Caco-2 (cell line): ENCODE measurements at regions not wholly inside any gene's neighbourhood (a gene's known extent, or its start where the extent isn't known, plus 50 kb on each side); places are given as distances from the start of the nearest gene placed in this dataset.

Experiments used
- BruUV-seq: library from RNA; stranded (reverse); fragments of 400-500 nt; replicated peaks from 2 replicates; lab custom pipeline; 2021; lab: Mats Ljungman, UMichigan
- CTCF ChIA-PET: fragments of 300-600 bp; sonication (Branson Sonifier 250); formaldehyde crosslinking; loops from one replicate; lab custom pipeline; 2022; ENCODE audit warnings: antibody characterized with exemption; lab: Charles Lee
- POLR2A ChIA-PET: fragments of 300-600 bp; sonication (Branson Sonifier 250); formaldehyde crosslinking; loops from one replicate; lab custom pipeline; 2022; ENCODE audit warnings: antibody characterized with exemption; lab: Charles Lee
- DNase-seq, 2 experiments: peaks; one replicate each; pipeline versions ENCODE4 v3.0.0 to v3.0.0-alpha.2; 2020 to 2022
- H3K27me3 ChIP-seq: replicated peaks from 2 replicates; pipeline ENCODE4 v1.6.0; 2011; ENCODE audit warnings: low read length; ENCODE audit not compliant: control insufficient read depth, insufficient read depth
- H3K36me3 ChIP-seq: 2 replicates; pipeline ENCODE4 v1.5.1; 2011; ENCODE audit warnings: low read length; ENCODE audit not compliant: control insufficient read depth, insufficient read depth
- H3K4me1 ChIP-seq: fragments of 250-450 bp; sonication (Bioruptor Pico); 2 replicates; pipeline ENCODE4 v1.5.1; 2020; ENCODE audit warnings: mild to moderate bottlenecking
- H3K4me3 ChIP-seq: 2 replicates; pipeline ENCODE4 v1.5.1; 2011; ENCODE audit warnings: low read depth, mild to moderate bottlenecking, control low read depth, low read length
- H3K9me3 ChIP-seq: fragments of 250-450 bp; sonication (Bioruptor Pico); 2 replicates; pipeline ENCODE4 v1.5.1; 2020; ENCODE audit warnings: mild to moderate bottlenecking, moderate library complexity
- H3K27ac Mint-ChIP-seq: one replicate; pipeline ENCODE4 v1.8.0; 2022; ENCODE audit warnings: mixed read lengths; ENCODE audit not compliant: unreplicated experiment
- H3K27me3 Mint-ChIP-seq: one replicate; pipeline ENCODE4 v1.8.0; 2022; ENCODE audit warnings: mixed read lengths; ENCODE audit not compliant: insufficient read depth, unreplicated experiment
- H3K36me3 Mint-ChIP-seq: one replicate; pipeline ENCODE4 v1.8.0; 2022; ENCODE audit warnings: mild to moderate bottlenecking, mixed read lengths; ENCODE audit not compliant: insufficient read depth, unreplicated experiment
- H3K4me1 Mint-ChIP-seq: one replicate; pipeline ENCODE4 v1.8.0; 2022; ENCODE audit warnings: low read depth, mixed read lengths; ENCODE audit not compliant: unreplicated experiment
- H3K4me3 Mint-ChIP-seq: one replicate; pipeline ENCODE4 v1.8.0; 2022; ENCODE audit warnings: mild to moderate bottlenecking, moderate library complexity, mixed read lengths; ENCODE audit not compliant: unreplicated experiment
- H3K9me3 Mint-ChIP-seq: one replicate; pipeline ENCODE4 v1.8.0; 2022; ENCODE audit warnings: mixed read lengths; ENCODE audit not compliant: unreplicated experiment
- intact Hi-C: fragments of 100-400 bp; cut with micrococcal nuclease; formaldehyde crosslinking; loops from one replicate; pipeline ENCODE4 v1.10.0; 2022; ENCODE audit not compliant: unreplicated experiment
- TF ChIP-seq, protein P1 (sequence below), 2 experiments: fragments of 200-600 bp in 1 of 2; IDR thresholded peaks; 1 replicate in 1 of 2; 2 replicates in 1 of 2; pipeline versions ENCODE4 v1.5.1 to v1.8.0; 2011 to 2022; ENCODE audit warnings: antibody characterized with exemption in 1 of 2, control low read depth in 1 of 2, inconsistent platforms in 1 of 2, low read depth in 1 of 2, low read length in 1 of 2, mild to moderate bottlenecking in 1 of 2, moderate library complexity in 1 of 2; ENCODE audit not compliant: insufficient read depth in 1 of 2, severe bottlenecking in 1 of 2, unreplicated experiment in 1 of 2

DNA sequence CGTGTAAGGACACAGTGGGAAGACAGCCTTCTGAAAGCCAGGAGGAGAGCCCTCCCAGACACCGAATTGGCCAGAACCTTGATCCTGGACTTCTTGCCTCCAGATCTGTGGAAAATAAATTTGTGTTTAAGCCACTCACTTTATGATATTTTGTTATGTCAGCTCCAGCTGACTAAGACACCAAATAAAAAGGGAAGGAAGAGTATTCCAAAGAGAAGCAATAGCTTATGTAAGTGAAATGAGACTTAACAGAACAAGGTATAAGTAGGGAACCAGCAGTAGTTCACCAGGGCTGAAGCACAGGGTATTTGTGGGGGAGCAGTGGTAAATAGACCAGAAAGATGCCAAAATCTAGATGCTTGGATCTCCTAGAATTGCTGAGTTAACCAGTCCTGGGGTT, 94.2 kb upstream of the WLS start:
- BruUV-seq: no TSS peak
- Histone ChIP-seq H3K4me3 (no peak overlapping the region), H3K27me3 (no peaks in the 10 kb centered on the region), H3K9me3 (no peaks in the 10 kb centered on the region), H3K4me1 (no peaks in the 10 kb centered on the region), H3K36me3 (no peaks in the 10 kb centered on the region)
- Mint-ChIP-seq H3K4me1 (no peaks in the 10 kb centered on the region), H3K36me3 (no peaks in the 10 kb centered on the region), H3K27ac (no peak overlapping the region), H3K27me3 (peaks cover 8% of the 10 kb centered on the region), H3K4me3 (no peak overlapping the region), H3K9me3 (no peaks in the 10 kb centered on the region)
- ChIA-PET CTCF (no interaction called here), POLR2A (no interaction called here)
- TF ChIP-seq, protein P1, sequence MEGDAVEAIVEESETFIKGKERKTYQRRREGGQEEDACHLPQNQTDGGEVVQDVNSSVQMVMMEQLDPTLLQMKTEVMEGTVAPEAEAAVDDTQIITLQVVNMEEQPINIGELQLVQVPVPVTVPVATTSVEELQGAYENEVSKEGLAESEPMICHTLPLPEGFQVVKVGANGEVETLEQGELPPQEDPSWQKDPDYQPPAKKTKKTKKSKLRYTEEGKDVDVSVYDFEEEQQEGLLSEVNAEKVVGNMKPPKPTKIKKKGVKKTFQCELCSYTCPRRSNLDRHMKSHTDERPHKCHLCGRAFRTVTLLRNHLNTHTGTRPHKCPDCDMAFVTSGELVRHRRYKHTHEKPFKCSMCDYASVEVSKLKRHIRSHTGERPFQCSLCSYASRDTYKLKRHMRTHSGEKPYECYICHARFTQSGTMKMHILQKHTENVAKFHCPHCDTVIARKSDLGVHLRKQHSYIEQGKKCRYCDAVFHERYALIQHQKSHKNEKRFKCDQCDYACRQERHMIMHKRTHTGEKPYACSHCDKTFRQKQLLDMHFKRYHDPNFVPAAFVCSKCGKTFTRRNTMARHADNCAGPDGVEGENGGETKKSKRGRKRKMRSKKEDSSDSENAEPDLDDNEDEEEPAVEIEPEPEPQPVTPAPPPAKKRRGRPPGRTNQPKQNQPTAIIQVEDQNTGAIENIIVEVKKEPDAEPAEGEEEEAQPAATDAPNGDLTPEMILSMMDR (IDR thresholded peaks at IDR 0.05; ENCODE audit: insufficient read depth in 1 of 2, low read depth in 1 of 2, low read length in 1 of 2, severe bottlenecking in 1 of 2, unreplicated experiment in 1 of 2): no peak
- DNase-seq: no peak
- intact Hi-C loops: no loop called here

DNA sequence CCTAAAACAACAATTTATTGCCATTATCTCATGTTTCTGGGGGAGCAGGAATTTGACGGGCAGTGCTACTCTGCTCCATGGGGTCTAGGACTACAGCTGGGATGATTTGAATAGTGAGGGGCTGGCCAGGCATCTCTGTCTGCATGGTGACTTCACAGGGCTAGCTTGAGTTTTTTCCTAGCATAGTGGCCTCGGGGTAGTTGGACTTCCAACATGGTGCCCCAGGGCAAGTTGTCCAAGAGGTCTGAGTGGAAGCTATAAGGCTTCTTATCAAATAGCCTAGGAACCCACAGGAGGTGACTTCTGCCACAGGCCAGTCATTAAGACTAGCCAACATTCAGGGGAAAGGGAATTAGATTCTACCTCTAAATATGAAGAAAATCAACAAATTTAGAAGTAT, 92.0 kb upstream of the WLS start:
- CTCF ChIA-PET: no interaction called here
- Histone ChIP-seq H3K36me3 (no peaks in the 10 kb centered on the region), H3K4me1 (no peaks in the 10 kb centered on the region), H3K9me3 (no peaks in the 10 kb centered on the region), H3K4me3 (no peak overlapping the region), H3K27me3 (no peaks in the 10 kb centered on the region)
- no peak for DNase-seq
- Mint-ChIP-seq H3K36me3 (no peaks in the 10 kb centered on the region), H3K27ac (no peak overlapping the region), H3K9me3 (no peaks in the 10 kb centered on the region), H3K4me1 (no peaks in the 10 kb centered on the region), H3K4me3 (no peak overlapping the region), H3K27me3 (peaks cover 4% of the 10 kb centered on the region)
- TF ChIP-seq, protein P1 (IDR thresholded peaks at IDR 0.05; ENCODE audit: insufficient read depth in 1 of 2, low read depth in 1 of 2, low read length in 1 of 2, severe bottlenecking in 1 of 2, unreplicated experiment in 1 of 2): no peak
- intact Hi-C loops: loop anchor here (5.0 kb wide), 1 partner anchor 92 kb away; the partner anchor contains the start of gene WLS
- no TSS peak for BruUV-seq
- POLR2A ChIA-PET: no interaction called here

DNA sequence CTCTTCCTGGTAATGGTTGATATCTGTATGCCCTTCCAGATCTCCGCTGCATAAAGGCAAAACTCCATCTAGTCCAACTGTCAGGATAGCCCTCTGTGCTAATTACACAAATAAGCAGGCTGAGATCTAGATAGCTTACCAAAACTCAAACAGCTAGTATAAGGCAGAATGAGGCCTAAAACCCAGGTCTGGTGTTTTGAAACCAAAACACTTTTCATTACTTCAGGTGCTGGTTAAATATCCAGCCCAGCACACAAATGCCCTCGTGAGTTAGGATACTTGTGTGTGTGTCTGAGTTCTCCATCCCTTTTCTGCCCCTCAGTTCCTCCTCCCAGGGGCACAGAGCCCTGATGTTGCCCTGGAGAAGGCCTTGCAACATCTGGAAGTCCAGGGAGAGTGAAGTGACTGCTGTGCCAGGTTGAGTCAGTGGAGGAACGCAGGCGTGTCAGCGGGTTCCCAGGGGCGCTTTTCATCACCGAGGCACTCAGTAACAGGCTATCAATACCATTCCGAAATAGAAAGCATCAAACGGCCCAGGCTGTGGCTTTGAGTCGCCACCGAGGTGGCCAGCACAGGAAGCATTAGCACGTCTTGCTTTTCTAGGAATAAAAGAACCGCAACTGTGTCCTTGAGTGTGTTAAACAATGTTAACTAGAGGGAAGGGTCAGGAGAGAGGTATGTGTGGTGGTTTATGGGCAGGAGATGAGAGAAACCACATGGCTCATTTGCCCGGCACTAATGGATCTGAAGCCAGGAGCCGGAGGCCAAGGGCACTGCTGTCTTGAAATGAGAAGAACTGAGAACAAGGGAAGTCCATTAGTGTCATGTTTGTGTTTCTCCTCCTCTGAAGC, 90.7 kb upstream of the WLS start:
- Mint-ChIP-seq H3K36me3 (no peaks in the 10 kb centered on the region), H3K4me1 (no peaks in the 10 kb centered on the region), H3K9me3 (no peaks in the 10 kb centered on the region), H3K4me3 (no peak overlapping the region), H3K27me3 (peaks cover 4% of the 10 kb centered on the region), H3K27ac (no peak overlapping the region)
- H3K4me1 ChIP-seq: no peaks in the 10 kb centered on the region
- no TSS peak for BruUV-seq
- ChIA-PET POLR2A (no interaction called here), CTCF (interaction anchor here (0.7 kb wide), 1 partner anchor 203 kb away, joined by 4 read pairs; no protein-coding TSS in a partner anchor)
- no peaks in the 10 kb centered on the region for H3K9me3 ChIP-seq
- no peaks in the 10 kb centered on the region for H3K27me3 ChIP-seq
- DNase-seq: no peak
- TF ChIP-seq, protein P1 (IDR thresholded peaks at IDR 0.05; ENCODE audit: insufficient read depth in 1 of 2, low read depth in 1 of 2, low read length in 1 of 2, severe bottlenecking in 1 of 2, unreplicated experiment in 1 of 2): no peak
- no peak overlapping the region for H3K4me3 ChIP-seq
- intact Hi-C loops: loop anchor here (5.0 kb wide), 1 partner anchor 91 kb away; the partner anchor contains the start of gene WLS
- no peaks in the 10 kb centered on the region for H3K36me3 ChIP-seq
